Osteocyte (in vitro differentiated cells): ENCODE measurements at regions not wholly inside any gene's neighbourhood (a gene's known extent, or its start where the extent isn't known, plus 50 kb on each side); places are given as distances from the start of the nearest gene placed in this dataset.

Experiments
- DNase-seq: peaks from one replicate; pipeline ENCODE4 v3.0.0; 2021; ENCODE audit warnings: mixed read lengths; ENCODE audit not compliant: unreplicated experiment; ENCODE audit errors: extremely low spot score
- H3K27ac Mint-ChIP-seq: one replicate; pipeline ENCODE4 v1.8.0; 2021; ENCODE audit warnings: mild to moderate bottlenecking, mixed read lengths; ENCODE audit not compliant: unreplicated experiment
- H3K27me3 Mint-ChIP-seq: one replicate; pipeline ENCODE4 v1.8.0; 2021; ENCODE audit warnings: mixed read lengths; ENCODE audit not compliant: unreplicated experiment
- H3K36me3 Mint-ChIP-seq: one replicate; pipeline ENCODE4 v1.8.0; 2021; ENCODE audit warnings: mixed read lengths; ENCODE audit not compliant: unreplicated experiment
- H3K4me1 Mint-ChIP-seq: one replicate; pipeline ENCODE4 v1.8.0; 2021; ENCODE audit warnings: mixed read lengths; ENCODE audit not compliant: unreplicated experiment
- H3K4me3 Mint-ChIP-seq: one replicate; pipeline ENCODE4 v1.8.0; 2021; ENCODE audit warnings: mild to moderate bottlenecking, moderate library complexity, mixed read lengths; ENCODE audit not compliant: unreplicated experiment
- H3K9me3 Mint-ChIP-seq: one replicate; pipeline ENCODE4 v1.8.0; 2021; ENCODE audit warnings: mixed read lengths; ENCODE audit not compliant: unreplicated experiment
- CTCF ChIP-seq: fragments of 200-600 bp; sonication (generic); IDR thresholded peaks from 2 replicates; pipeline ENCODE4 v1.5.0; 2021; ENCODE audit warnings: antibody characterized with exemption, mild to moderate bottlenecking, moderate library complexity

- Mint-ChIP-seq H3K9me3 (no peaks in the 10 kb centered on the region), H3K27ac (no peak overlapping the region), H3K27me3 (no peaks in the 10 kb centered on the region), H3K4me3 (no peak overlapping the region), H3K4me1 (peaks cover 13% of the 10 kb centered on the region), H3K36me3 (no peaks in the 10 kb centered on the region)
- no peak for TF ChIP-seq CTCF
- no peak for DNase-seq
Measured at GRCh38 chr3:106399761-106400160, 530.9 kb upstream of the CBLB start.

GRCh38 chr3:106401666-106402490 lies 533.1 kb upstream of the CBLB start:
- no peaks in the 10 kb centered on the region for H3K36me3 Mint-ChIP-seq
- H3K27ac Mint-ChIP-seq, result no peak overlapping the region
- H3K4me3 Mint-ChIP-seq, result no peak overlapping the region
- H3K27me3 Mint-ChIP-seq, result no peaks in the 10 kb centered on the region
- peaks cover 13% of the 10 kb centered on the region for H3K4me1 Mint-ChIP-seq
- no peaks in the 10 kb centered on the region for H3K9me3 Mint-ChIP-seq
- no peak for DNase-seq
- no peak for TF ChIP-seq CTCF

- no peaks in the 10 kb centered on the region for H3K9me3 Mint-ChIP-seq
- H3K4me1 Mint-ChIP-seq, result peaks cover 11% of the 10 kb centered on the region
- H3K27me3 Mint-ChIP-seq, result no peaks in the 10 kb centered on the region
Measured at GRCh38 chr3:106403371-106404145, 534.7 kb upstream of the CBLB start.

GRCh38 chr3:106413683-106414082 lies 544.9 kb upstream of the CBLB start:
- H3K27me3 Mint-ChIP-seq, result no peaks in the 10 kb centered on the region
- H3K36me3 Mint-ChIP-seq, result no peaks in the 10 kb centered on the region
- no peak overlapping the region for H3K4me3 Mint-ChIP-seq
- TF ChIP-seq CTCF, result no peak
- no peak for DNase-seq
- H3K9me3 Mint-ChIP-seq, result peaks cover 13% of the 10 kb centered on the region
- no peaks in the 10 kb centered on the region for H3K4me1 Mint-ChIP-seq
- H3K27ac Mint-ChIP-seq, result no peak overlapping the region

More at GRCh38 chr3:106403371-106404145, 534.7 kb upstream of the CBLB start:
- no peak for TF ChIP-seq CTCF
- no peaks in the 10 kb centered on the region for H3K36me3 Mint-ChIP-seq
- H3K27ac Mint-ChIP-seq, result no peak overlapping the region
- no peak for DNase-seq
- no peak overlapping the region for H3K4me3 Mint-ChIP-seq

GRCh38 chr3:106420628-106421027 lies 551.8 kb upstream of the CBLB start:
- H3K9me3 Mint-ChIP-seq, result peaks cover 4% of the 10 kb centered on the region
- H3K4me1 Mint-ChIP-seq, result peaks cover 33% of the 10 kb centered on the region
- no peak for DNase-seq
- no peak overlapping the region for H3K4me3 Mint-ChIP-seq
- no peaks in the 10 kb centered on the region for H3K27me3 Mint-ChIP-seq
- no peak for TF ChIP-seq CTCF
- peak overlapping the region; percentile 38 for H3K27ac Mint-ChIP-seq
- H3K36me3 Mint-ChIP-seq, result peaks cover 2% of the 10 kb centered on the region
